ENCODE measurements at regions not wholly inside any gene's neighbourhood (a gene's known extent, or its start where the extent isn't known, plus 50 kb on each side); places are given as distances from the start of the nearest gene placed in this dataset.

DNA sequence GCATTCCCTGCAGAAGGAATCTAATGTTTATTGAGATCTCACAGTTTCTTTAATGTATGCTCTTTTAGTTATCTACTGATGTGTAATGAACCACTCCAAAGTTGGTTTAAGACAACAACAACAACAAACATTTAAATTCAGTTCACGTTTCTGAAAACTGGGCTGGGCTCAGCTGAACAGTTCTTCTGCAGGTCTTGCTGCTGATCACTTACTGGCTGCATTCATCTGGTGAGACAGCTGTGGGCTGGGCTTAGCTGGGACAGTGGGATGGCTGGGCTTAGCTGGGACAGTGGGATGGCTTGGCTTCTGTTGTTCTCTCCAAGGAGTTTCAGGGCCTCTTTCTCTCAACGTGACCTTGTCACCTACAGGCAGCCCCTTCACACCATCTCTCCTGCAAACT is 544.3 kb upstream of the CDH5 start:
- TF ChIP-seq EZH2 (IDR thresholded peaks at IDR 0.05; ENCODE audit: borderline replicate concordance, insufficient read depth, low read depth, low read length, poor library complexity, severe bottlenecking) = no peak
- TF ChIP-seq, protein P1, sequence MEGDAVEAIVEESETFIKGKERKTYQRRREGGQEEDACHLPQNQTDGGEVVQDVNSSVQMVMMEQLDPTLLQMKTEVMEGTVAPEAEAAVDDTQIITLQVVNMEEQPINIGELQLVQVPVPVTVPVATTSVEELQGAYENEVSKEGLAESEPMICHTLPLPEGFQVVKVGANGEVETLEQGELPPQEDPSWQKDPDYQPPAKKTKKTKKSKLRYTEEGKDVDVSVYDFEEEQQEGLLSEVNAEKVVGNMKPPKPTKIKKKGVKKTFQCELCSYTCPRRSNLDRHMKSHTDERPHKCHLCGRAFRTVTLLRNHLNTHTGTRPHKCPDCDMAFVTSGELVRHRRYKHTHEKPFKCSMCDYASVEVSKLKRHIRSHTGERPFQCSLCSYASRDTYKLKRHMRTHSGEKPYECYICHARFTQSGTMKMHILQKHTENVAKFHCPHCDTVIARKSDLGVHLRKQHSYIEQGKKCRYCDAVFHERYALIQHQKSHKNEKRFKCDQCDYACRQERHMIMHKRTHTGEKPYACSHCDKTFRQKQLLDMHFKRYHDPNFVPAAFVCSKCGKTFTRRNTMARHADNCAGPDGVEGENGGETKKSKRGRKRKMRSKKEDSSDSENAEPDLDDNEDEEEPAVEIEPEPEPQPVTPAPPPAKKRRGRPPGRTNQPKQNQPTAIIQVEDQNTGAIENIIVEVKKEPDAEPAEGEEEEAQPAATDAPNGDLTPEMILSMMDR (IDR thresholded peaks at IDR 0.05) = no peak
